Hindlimb muscle (tissue), 1 donor: ENCODE measurements at regions not wholly inside any gene's neighbourhood (a gene's known extent, or its start where the extent isn't known, plus 50 kb on each side); places are given as distances from the start of the nearest gene placed in this dataset.

Source experiments
- DNase-seq: peaks from one replicate; pipeline ENCODE4 v3.0.0-alpha.2; 2013

DNA sequence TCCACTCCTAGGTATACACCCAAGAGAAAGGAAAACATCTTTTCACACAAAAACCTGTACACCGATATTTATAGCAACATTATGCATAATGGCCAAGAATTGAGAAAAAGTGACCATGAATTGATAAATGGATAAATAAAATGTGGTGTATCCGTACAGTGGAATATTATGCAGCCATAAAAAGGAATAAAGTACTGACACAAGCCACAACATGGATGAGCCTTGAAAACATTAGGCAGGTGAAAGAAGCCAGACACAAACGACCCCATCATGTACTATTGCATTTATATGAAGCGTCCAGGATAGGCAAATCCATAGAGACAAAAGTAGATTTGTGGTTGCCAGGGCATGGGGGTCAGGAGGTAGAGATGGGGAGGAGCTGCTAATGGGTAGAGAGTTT lies 64.2 kb upstream of the SLC6A6 start:
- no peak for DNase-seq

DNA sequence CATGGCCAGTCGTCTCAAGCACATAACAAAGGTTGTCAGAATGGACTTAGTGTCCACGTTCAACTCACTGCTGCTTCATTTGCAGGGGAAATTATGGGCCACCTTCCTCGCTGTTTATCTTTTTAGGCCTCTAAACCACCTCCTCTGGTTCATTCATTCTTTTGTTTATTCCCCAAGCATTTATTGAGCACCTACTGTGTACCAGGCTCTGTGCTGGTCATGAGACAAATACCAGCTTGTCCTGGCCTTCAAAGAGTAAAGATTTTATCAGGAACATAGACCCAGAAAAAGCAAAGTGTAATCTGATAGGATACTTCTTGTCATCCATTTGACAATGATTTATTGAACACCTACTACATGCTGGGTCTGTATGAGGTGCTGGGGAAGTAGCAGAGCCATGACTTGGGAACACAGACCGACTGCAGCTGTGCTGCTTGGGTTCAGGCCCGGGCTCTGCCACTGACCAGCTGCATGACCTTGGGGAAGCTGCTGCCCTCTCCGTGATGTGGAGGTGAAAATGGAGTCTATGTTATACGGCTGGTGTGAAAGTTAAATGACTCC lies 63.4 kb upstream of the SLC6A6 start:
- no peak for DNase-seq

DNA sequence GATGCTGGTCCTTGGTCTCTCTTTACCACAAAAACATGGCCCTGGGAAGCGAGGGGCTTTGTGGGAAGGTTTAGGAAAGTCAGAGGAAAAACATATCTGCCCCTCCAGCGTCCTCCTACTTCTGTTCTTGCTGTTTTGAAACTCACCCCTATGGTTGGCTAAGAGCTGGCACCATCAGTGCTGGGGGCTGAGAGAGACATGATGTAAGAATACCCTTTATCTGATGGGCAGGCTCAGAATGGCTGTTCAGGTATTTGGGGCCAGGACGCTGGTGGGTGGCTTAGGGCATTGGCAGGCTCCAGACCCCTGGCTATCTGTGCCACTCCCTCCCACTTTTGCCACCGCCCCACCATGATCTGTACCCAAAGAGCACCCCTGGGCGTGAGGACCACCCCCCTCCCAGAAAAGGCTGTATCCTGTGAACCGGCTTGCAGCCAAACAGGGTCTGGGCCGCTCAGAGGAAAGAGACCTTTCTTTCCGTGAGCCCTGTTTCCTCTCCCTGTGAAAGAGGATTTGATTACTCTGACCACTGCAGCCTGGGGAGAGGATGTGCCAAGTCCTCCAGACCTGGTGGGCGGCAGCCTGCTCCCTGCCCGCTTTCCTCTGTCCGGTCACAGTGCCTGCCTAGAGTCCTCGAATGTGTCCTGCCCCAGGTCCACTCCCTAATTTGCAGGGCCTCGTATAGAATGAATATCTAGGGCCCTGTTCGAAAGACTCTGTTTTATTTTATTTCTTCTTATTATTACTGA lies 61.3 kb upstream of the SLC6A6 start:
- no peak for DNase-seq

DNA sequence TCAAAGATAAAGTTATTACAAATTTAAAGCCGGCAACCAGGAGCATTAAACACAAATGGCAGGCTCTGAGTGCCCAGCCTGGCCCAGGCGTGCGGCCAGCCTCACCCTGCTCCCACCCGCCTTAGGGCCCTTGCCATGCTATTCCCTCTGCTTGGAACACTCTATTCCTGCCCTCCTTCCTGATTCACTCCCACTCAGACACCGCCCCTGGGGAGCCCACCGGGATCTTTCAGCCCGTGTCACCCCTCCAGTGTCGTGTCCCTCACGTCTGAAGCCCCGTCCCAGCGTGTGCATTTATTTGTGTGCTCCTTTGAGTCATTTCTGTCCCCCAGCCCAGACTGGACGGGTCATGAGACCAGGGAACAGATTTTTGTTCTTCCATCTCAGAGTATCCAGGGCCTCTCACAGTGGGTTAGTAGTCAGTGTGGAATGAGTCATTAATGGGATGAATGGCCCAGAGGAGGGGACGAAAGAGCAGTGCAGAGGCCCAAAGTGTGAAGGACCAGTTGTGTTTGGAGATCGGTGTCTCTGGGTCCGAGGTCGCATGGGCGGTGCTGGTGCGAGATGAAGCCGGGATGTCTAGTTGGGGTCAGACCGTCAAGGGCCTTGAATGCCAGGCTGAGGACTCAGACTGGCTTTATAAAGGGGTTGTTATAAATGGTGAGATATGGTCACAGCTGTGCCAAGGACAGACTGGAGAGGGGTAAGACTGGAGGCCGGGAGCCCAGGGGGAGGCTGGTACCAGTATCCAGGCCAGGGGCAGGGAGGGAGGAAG lies 58.9 kb upstream of the SLC6A6 start:
- DNase-seq, result no peak

DNA sequence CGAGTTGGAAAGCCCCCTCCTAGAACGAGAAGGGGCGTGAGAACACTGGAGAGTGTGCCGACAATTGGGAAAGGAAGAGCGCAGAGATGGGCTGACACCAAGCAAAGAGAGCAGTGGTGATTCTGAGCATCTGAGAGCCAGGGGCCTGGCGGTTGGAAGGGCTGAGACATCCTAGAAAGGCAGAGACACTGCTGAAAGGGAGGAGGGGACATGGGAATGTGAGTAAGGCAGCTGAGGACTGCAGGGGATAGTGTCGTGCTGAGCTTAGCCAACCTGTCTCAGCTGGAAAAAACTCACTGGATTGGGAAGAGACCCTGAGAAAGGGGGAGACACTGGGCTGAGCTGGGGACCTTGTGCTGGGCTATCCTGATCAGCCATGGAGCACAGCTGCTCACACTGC lies 58.1 kb upstream of the SLC6A6 start:
- no peak for DNase-seq

DNA sequence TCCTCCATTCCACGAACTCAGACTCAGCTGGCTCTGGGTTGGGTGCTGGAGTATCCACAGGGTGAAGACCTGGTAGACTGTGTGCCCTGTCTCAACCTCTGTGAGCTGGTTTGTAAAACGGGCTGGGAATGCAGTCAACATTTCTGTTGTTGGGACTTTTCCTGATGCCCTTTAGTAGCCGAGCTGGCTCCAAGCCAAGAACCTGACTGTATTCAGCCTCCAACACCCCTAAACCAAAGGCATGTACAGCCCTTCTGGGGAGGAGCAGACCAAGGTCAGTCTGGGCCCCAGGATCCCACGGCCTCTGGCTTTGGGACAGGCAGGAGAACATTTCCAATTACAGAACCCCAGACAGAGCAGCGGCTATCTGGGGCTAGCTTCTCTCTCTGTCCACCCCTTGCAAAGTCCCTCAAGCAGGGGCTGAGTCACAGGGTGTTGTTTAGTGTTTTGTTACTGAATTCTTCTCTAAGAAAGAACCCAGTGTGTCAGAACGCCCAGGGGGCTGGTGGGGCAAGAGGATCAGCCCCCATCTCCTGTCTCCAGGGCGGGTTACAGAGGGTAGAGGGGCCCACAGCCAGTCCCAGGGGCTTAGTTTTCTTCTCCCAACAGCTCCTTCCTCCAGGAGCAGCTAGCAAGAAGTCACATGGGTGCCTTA lies 56.8 kb upstream of the SLC6A6 start:
- DNase-seq, result no peak

DNA sequence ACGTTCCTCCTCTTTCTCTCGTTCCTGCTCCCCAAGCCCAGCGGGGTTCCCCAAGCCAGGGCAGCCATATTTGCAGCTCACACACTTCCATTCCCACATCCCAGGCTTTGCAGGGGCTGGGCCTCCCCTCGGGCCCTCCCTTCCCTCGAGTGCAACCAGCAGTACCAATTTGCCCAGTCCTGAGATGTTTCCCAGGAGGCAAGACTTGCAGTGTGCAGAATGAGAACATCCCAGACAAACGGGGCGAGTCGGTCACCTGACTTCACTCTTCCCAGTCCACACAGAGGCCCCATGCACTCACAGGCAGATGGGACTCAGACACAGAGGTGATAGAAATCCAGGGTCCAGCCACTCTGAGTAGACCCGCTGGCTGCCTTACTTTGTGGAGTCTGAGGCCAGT lies 56.2 kb upstream of the SLC6A6 start:
- no peak for DNase-seq

DNA sequence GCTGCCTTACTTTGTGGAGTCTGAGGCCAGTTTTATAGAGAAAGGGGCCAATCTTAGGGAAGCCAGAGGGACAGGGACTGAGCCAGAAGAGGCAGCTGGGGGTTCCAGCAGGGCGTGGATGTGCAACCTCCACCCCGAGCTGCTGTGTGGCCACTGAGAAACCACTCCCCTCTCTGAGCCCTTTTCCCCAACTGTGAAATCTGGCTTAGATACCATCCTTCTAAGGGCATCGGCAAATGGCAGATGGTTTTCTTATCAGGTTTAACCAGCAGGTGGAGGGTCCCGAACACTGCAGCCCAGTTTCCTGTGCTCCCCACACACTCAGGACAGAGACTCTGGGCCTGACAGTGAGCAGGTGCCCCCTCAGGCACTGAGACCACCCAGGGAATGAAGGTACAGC lies 55.8 kb upstream of the SLC6A6 start:
- DNase-seq, result no peak

DNA sequence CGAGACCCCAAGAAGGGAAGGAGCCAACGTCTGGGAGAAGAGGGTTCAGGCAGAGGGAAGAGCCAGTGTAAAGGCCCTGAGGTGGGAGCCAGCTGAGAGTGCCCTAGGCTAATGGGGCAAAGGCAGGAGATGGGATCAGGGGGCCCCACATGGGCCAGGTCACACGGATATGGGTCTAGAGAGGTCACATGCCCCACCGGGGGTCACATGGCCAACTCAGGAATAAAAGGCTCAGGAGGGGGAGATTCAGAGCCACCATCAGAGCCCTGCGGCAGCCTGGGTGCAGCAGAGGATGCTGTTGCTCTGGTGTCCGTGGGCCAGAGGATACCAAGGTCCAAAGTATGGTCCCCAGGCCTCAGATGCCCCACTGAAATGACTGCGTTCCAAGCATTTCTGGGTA lies 55.3 kb upstream of the SLC6A6 start:
- DNase-seq, result no peak

DNA sequence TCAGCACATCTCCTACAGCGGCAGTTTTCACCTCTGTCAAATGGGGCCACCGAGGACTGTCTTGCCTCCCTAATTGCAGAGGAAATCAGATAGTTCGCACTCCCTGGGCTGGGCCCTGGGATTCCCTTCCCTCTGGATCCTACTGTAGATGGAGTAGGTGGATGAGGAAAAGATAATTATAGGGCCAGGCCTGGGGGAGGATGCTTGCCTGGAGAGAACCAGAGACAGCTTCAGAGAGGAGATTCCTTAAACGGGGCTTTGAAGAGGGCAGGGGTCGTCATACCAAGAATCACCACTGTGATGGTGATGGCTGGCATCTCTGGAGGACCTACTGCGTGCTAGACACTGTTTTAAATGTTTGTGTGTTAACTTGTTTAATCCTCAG lies 50.8 kb upstream of the SLC6A6 start:
- DNase-seq, result no peak

DNA sequence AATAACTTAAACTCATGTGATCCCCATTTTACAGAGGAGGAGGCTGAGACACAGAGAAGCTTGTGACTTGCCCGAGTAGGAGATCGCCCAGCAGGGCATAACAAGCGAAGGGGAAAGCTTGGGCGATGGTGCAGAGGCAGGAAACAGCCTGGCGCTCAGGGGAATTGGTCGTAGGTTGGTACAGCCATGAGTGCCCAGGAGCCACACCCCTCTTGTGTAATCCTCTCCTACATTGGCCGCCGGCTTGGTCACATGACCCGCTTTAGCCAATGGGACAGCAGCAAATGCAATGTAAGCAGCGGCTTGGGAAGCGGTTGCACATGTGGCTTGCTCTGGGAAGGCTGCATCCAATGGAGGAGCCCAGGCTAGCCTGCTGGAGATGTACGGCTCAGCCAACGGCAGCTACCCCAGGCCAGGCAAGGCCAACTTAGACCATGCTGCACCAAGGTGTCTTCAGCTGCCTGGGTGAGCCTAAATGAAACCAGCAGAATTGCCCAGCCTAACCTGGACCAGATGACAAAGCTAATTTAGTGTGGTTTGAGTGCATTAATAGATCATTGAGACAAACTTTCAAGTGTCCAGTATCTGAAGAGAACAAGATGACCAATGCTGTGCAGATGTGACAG lies 50.3 kb upstream of the SLC6A6 start:
- DNase-seq, result no peak
